Neural progenitor cell (in vitro differentiated cells): ENCODE measurements at regions not wholly inside any gene's neighbourhood (a gene's known extent, or its start where the extent isn't known, plus 50 kb on each side); places are given as distances from the start of the nearest gene placed in this dataset.

Experiments
- DNase-seq: peaks from one replicate; pipeline ENCODE4 v3.0.0-alpha.2; 2016; ENCODE audit warnings: low spot score
- H2AFZ ChIP-seq: fragments of 200-600 bp; sonication (generic); replicated peaks from 2 replicates; pipeline ENCODE4 v1.6.1; 2016; ENCODE audit warnings: antibody characterized with exemption
- H3F3A ChIP-seq: fragments of 200-600 bp; sonication (generic); 2 replicates; pipeline ENCODE4 v1.6.1; 2016; ENCODE audit warnings: antibody characterized with exemption, low read depth
- H3K27ac ChIP-seq: fragments of 200-600 bp; sonication (generic); 2 replicates; pipeline ENCODE4 v1.5.1; 2016; ENCODE audit warnings: mild to moderate bottlenecking
- H3K27me3 ChIP-seq: fragments of 200-600 bp; sonication (generic); 2 replicates; pipeline ENCODE4 v1.6.1; 2016; ENCODE audit warnings: mild to moderate bottlenecking, moderate library complexity
- H3K36me3 ChIP-seq: fragments of 200-600 bp; sonication (generic); 2 replicates; pipeline ENCODE4 v1.5.1; 2016
- H3K4me1 ChIP-seq: fragments of 200-600 bp; sonication (generic); 2 replicates; pipeline ENCODE4 v1.6.1; 2016; ENCODE audit warnings: mixed run types
- H3K4me2 ChIP-seq: fragments of 200-600 bp; sonication (generic); 2 replicates; pipeline ENCODE4 v1.6.1; 2016
- H3K4me3 ChIP-seq: fragments of 200-600 bp; sonication (generic); 2 replicates; pipeline ENCODE4 v1.5.1; 2016
- H3K79me2 ChIP-seq: fragments of 200-600 bp; sonication (generic); 2 replicates; pipeline ENCODE4 v1.6.1; 2016; ENCODE audit warnings: low read depth
- H3K9ac ChIP-seq: fragments of 200-600 bp; sonication (generic); 2 replicates; pipeline ENCODE4 v1.6.1; 2016
- H3K9me3 ChIP-seq: fragments of 200-600 bp; sonication (generic); 2 replicates; pipeline ENCODE4 v1.5.1; 2016; ENCODE audit warnings: low read depth
- H4K20me1 ChIP-seq: fragments of 200-600 bp; sonication (generic); 2 replicates; pipeline ENCODE4 v1.6.1; 2016; ENCODE audit warnings: low read depth
- H3K27ac Mint-ChIP-seq: 3 replicates; pipeline ENCODE4 v1.8.0; 2021; ENCODE audit warnings: mixed read lengths
- H3K27me3 Mint-ChIP-seq: 2 replicates; pipeline ENCODE4 v1.8.0; 2022; ENCODE audit warnings: low read depth, mild to moderate bottlenecking, inconsistent platforms, moderate library complexity, mixed read lengths; ENCODE audit not compliant: insufficient read depth
- H3K36me3 Mint-ChIP-seq: 3 replicates; pipeline ENCODE4 v1.8.0; 2021; ENCODE audit warnings: mixed read lengths
- H3K4me1 Mint-ChIP-seq: 3 replicates; pipeline ENCODE4 v1.8.0; 2021; ENCODE audit warnings: mixed read lengths
- H3K4me3 Mint-ChIP-seq: 3 replicates; pipeline ENCODE4 v1.8.0; 2021; ENCODE audit warnings: mild to moderate bottlenecking, moderate library complexity, mixed read lengths
- H3K9me3 Mint-ChIP-seq: 3 replicates; pipeline ENCODE4 v1.8.0; 2020; ENCODE audit warnings: mixed read lengths
- EZH2 ChIP-seq: fragments of 200-600 bp; sonication (generic); IDR thresholded peaks from 2 replicates; pipeline ENCODE4 v1.6.1; 2017; ENCODE audit warnings: antibody characterized with exemption, mild to moderate bottlenecking, moderate library complexity
- EZH2phosphoT487 ChIP-seq: fragments of 200-600 bp; sonication (generic); IDR thresholded peaks from 2 replicates; pipeline ENCODE4 v1.6.1; 2017; ENCODE audit warnings: antibody characterized with exemption
- TF ChIP-seq, protein P1 (sequence below): fragments of 200-600 bp; sonication (generic); IDR thresholded peaks from 2 replicates; pipeline ENCODE4 v1.5.1; 2017; ENCODE audit warnings: antibody characterized with exemption, mild to moderate bottlenecking

- H3K27me3 ChIP-seq: no peaks in the 10 kb centered on the region
- H3K27ac Mint-ChIP-seq: no peak overlapping the region
- no peaks in the 10 kb centered on the region for H3K4me1 Mint-ChIP-seq
- no peak for DNase-seq
- no peaks in the 10 kb centered on the region for H3K9me3 Mint-ChIP-seq
- H3K27ac ChIP-seq: no peak overlapping the region
- no peaks in the 10 kb centered on the region for H3K9me3 ChIP-seq
- no peaks in the 10 kb centered on the region for H3K36me3 ChIP-seq
- H3K4me3 ChIP-seq: no peak overlapping the region
- no peak overlapping the region for H3K9ac ChIP-seq
- no peaks in the 10 kb centered on the region for H3F3A ChIP-seq
- H3K27me3 Mint-ChIP-seq: no peaks in the 10 kb centered on the region
- no peaks in the 10 kb centered on the region for H4K20me1 ChIP-seq
- no peak overlapping the region for H3K4me3 Mint-ChIP-seq
- no peaks in the 10 kb centered on the region for H3K79me2 ChIP-seq
- no peaks in the 10 kb centered on the region for H3K36me3 Mint-ChIP-seq
- no peak overlapping the region for H3K4me2 ChIP-seq
- H2AFZ ChIP-seq: peak overlapping the region; percentile 11
- no peaks in the 10 kb centered on the region for H3K4me1 ChIP-seq
- TF ChIP-seq, protein P1, sequence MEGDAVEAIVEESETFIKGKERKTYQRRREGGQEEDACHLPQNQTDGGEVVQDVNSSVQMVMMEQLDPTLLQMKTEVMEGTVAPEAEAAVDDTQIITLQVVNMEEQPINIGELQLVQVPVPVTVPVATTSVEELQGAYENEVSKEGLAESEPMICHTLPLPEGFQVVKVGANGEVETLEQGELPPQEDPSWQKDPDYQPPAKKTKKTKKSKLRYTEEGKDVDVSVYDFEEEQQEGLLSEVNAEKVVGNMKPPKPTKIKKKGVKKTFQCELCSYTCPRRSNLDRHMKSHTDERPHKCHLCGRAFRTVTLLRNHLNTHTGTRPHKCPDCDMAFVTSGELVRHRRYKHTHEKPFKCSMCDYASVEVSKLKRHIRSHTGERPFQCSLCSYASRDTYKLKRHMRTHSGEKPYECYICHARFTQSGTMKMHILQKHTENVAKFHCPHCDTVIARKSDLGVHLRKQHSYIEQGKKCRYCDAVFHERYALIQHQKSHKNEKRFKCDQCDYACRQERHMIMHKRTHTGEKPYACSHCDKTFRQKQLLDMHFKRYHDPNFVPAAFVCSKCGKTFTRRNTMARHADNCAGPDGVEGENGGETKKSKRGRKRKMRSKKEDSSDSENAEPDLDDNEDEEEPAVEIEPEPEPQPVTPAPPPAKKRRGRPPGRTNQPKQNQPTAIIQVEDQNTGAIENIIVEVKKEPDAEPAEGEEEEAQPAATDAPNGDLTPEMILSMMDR: no peak
- TF ChIP-seq EZH2 (no peak), EZH2phosphoT487 (no peak)
Observed at GRCh38 chr13:54337540-54337939, 1308.9 kb downstream of the OLFM4 start.

DNA sequence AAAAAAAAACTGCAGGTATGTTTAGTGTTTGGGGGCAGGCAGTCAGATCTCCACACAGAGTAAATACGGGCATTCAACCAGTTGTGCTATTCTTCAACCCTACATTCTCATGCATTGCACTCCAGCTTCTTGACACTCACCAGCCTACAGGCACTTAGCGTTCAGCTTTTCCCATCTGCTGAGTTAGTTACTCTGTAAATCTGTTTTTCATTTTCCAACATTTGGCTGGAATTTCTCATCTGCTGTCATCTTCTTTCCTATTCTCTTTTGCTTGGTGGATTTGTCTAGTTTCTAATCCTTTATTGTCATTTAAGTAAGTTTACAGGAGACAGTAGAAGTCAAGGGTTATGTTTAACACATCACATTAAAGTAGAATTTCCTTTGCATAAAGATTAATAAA is 1318.9 kb downstream of the OLFM4 start:
- H3K36me3 ChIP-seq: no peaks in the 10 kb centered on the region
- H3K79me2 ChIP-seq: no peaks in the 10 kb centered on the region
- no peaks in the 10 kb centered on the region for H3K9me3 Mint-ChIP-seq
- H3K27ac ChIP-seq: no peak overlapping the region
- H3K4me3 Mint-ChIP-seq: no peak overlapping the region
- no peaks in the 10 kb centered on the region for H3K27me3 Mint-ChIP-seq
- H3K9ac ChIP-seq: no peak overlapping the region
- no peak overlapping the region for H2AFZ ChIP-seq
- H3K4me3 ChIP-seq: no peak overlapping the region
- no peaks in the 10 kb centered on the region for H4K20me1 ChIP-seq
- no peaks in the 10 kb centered on the region for H3F3A ChIP-seq
- TF ChIP-seq EZH2 (no peak), EZH2phosphoT487 (no peak)
- TF ChIP-seq, protein P1: no peak
- no peak overlapping the region for H3K4me2 ChIP-seq
- no peaks in the 10 kb centered on the region for H3K27me3 ChIP-seq
- no peaks in the 10 kb centered on the region for H3K36me3 Mint-ChIP-seq
- no peaks in the 10 kb centered on the region for H3K9me3 ChIP-seq
- H3K4me1 Mint-ChIP-seq: no peaks in the 10 kb centered on the region
- DNase-seq: no peak
- no peaks in the 10 kb centered on the region for H3K4me1 ChIP-seq
- H3K27ac Mint-ChIP-seq: no peak overlapping the region

DNA sequence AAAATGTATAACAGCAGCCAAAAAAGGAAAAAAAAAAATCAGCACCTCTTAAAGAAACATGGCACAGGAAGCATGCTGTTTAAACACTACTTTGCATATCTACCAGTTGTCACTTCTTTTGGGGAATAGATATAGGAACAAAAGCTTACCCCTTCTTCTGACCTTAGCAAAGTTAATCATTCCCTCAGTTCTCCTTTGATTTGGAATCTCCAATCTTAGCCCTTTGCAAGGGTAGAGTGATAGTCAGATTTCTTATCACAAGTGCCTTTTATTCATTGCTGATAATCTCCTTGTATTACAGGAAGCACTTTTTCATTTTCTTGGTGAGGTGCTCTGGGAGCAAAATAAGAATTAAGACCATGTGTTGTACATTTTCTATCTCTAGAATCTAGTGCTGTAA is 1327.6 kb downstream of the OLFM4 start:
- Mint-ChIP-seq H3K4me3 (no peak overlapping the region), H3K36me3 (no peaks in the 10 kb centered on the region), H3K9me3 (peaks cover 2% of the 10 kb centered on the region), H3K27ac (peak overlapping the region; percentile 33), H3K4me1 (peaks cover 33% of the 10 kb centered on the region), H3K27me3 (no peaks in the 10 kb centered on the region)
- Histone ChIP-seq H2AFZ (peak overlapping the region; percentile 1), H3K4me2 (peak overlapping the region; percentile 61), H3K36me3 (no peaks in the 10 kb centered on the region), H3K4me1 (peaks cover 34% of the 10 kb centered on the region), H3K9ac (no peak overlapping the region), H3K27ac (peak overlapping the region; percentile 65), H3K79me2 (no peaks in the 10 kb centered on the region), H3K27me3 (no peaks in the 10 kb centered on the region), H4K20me1 (no peaks in the 10 kb centered on the region), H3K4me3 (peak overlapping the region; percentile 30), H3F3A (peaks cover 32% of the 10 kb centered on the region), H3K9me3 (no peaks in the 10 kb centered on the region)
- no peak for DNase-seq
- TF ChIP-seq EZH2phosphoT487: no peak
- no peak for TF ChIP-seq EZH2
- TF ChIP-seq, protein P1: no peak
